H1 (cell line): ENCODE measurements at regions not wholly inside any gene's neighbourhood (a gene's known extent, or its start where the extent isn't known, plus 50 kb on each side); places are given as distances from the start of the nearest gene placed in this dataset.

ENCODE experiments used
- JUND ChIP-seq: IDR thresholded peaks from 2 replicates; pipeline ENCODE4 v1.6.1; 2011; ENCODE audit warnings: mild to moderate bottlenecking, improper control_type of control experiment, low read length
- SP1 ChIP-seq: IDR thresholded peaks from 2 replicates; pipeline ENCODE4 v1.6.1; 2011; ENCODE audit warnings: low read depth, low read length

- TF ChIP-seq JUND = no peak
- TF ChIP-seq SP1 = no peak
These were observed 309.2 kb downstream of the LIG4 start for GRCh38 chr13:107906131-107906530.
